Ascending aorta (tissue), 2 donors: ENCODE measurements at regions not wholly inside any gene's neighbourhood (a gene's known extent, or its start where the extent isn't known, plus 50 kb on each side); places are given as distances from the start of the nearest gene placed in this dataset.

ENCODE experiments used
- DNase-seq, 2 donors: peaks; one replicate each; pipeline ENCODE4 v3.0.0-alpha.2; 2019; ENCODE audit warnings: low spot score in 2 of 2
- H3K27ac ChIP-seq, 2 donors: fragments of 200-600 bp; sonication (generic); one replicate each; pipeline ENCODE4 v1.5.1; 2016 to 2017; ENCODE audit warnings: mild to moderate bottlenecking in 1 of 2
- H3K27me3 ChIP-seq: fragments of 200-600 bp; sonication (generic); one replicate; pipeline ENCODE4 v1.5.1; 2017
- H3K36me3 ChIP-seq, 2 donors: fragments of 200-600 bp; sonication (generic); one replicate each; pipeline ENCODE4 v1.5.1; 2016
- H3K4me1 ChIP-seq, 2 donors: fragments of 200-600 bp; sonication (generic); one replicate each; pipeline ENCODE4 v1.5.1; 2016 to 2017; ENCODE audit warnings: mild to moderate bottlenecking in 1 of 2
- H3K4me3 ChIP-seq, 2 donors: fragments of 200-600 bp; sonication (generic); one replicate each; pipeline ENCODE4 v1.5.1; 2016 to 2017; ENCODE audit warnings: mild to moderate bottlenecking in 1 of 2
- H3K9me3 ChIP-seq, 2 donors: fragments of 200-600 bp; sonication (generic); one replicate each; pipeline ENCODE4 v1.5.1; 2016
- intact Hi-C: fragments of 100-400 bp; cut with DNase I; formaldehyde crosslinking; loops from one replicate; pipeline ENCODE4 v1.15.1; 2023
- TF ChIP-seq, protein P1 (sequence below), 3 experiments: fragments of 200-600 bp in 2 of 3; fragments of 450-650 bp in 1 of 3; sonication (generic) in 2 of 3; IDR thresholded peaks; one replicate each; pipeline ENCODE4 v1.5.1; 2016 to 2019; ENCODE audit warnings: antibody characterized with exemption in 3 of 3, mild to moderate bottlenecking in 1 of 3, moderate library complexity in 1 of 3

DNA sequence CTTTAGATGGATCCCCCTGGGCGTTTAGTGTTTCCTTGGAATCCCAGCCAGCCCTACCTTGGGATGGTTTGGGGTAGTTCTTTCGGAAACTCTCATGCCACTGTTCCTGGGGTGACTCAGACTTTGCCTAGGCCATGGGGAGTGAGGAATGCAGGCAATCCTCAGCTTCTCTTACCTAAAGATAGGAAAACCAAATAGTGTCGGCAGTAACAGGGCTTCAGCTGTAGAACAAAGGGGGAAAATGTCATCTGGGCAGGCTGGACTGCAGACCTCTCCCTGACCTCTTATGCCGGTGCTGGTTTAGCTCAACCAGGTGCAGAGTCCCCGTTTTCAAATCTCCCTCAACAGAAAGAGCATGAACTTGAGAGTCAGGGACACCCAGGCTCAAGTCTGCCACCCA, 252.1 kb downstream of the TSN start:
- no peak for DNase-seq
- intact Hi-C loops, result no loop called here

DNA sequence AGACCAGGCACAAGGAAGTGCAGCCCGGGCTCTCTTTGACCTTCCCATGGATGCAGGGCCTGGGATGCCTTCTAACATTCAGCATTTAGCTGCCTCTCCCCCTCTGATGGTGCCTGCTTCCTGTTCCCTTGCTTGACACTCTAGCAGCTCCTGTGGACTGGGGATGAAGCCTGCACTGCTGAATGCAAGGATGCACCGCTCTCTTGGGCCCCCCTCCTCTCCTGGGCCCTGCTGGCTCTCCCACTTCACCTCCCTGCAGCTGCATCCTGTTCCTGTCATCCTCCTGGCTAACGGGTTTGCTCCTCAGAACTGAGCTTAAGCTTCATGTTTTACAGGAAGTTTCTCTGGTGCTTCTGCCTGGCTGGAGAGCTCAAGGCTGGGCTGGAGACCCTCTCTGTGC, 254.1 kb downstream of the TSN start:
- no peaks in the 10 kb centered on the region for H3K4me1 ChIP-seq
- intact Hi-C loops, result no loop called here
- TF ChIP-seq, protein P1, sequence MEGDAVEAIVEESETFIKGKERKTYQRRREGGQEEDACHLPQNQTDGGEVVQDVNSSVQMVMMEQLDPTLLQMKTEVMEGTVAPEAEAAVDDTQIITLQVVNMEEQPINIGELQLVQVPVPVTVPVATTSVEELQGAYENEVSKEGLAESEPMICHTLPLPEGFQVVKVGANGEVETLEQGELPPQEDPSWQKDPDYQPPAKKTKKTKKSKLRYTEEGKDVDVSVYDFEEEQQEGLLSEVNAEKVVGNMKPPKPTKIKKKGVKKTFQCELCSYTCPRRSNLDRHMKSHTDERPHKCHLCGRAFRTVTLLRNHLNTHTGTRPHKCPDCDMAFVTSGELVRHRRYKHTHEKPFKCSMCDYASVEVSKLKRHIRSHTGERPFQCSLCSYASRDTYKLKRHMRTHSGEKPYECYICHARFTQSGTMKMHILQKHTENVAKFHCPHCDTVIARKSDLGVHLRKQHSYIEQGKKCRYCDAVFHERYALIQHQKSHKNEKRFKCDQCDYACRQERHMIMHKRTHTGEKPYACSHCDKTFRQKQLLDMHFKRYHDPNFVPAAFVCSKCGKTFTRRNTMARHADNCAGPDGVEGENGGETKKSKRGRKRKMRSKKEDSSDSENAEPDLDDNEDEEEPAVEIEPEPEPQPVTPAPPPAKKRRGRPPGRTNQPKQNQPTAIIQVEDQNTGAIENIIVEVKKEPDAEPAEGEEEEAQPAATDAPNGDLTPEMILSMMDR (IDR thresholded peaks at IDR 0.05), result no peak

More for the DNA sequence above, 252.1 kb downstream of the TSN start:
- Histone ChIP-seq H3K9me3 (no peaks in the 10 kb centered on the region), H3K4me3 (no peak overlapping the region), H3K36me3 (no peaks in the 10 kb centered on the region), H3K4me1 (no peaks in the 10 kb centered on the region), H3K27ac (no peak overlapping the region), H3K27me3 (no peaks in the 10 kb centered on the region)
- TF ChIP-seq, protein P1 (IDR thresholded peaks at IDR 0.05), result no peak

DNA sequence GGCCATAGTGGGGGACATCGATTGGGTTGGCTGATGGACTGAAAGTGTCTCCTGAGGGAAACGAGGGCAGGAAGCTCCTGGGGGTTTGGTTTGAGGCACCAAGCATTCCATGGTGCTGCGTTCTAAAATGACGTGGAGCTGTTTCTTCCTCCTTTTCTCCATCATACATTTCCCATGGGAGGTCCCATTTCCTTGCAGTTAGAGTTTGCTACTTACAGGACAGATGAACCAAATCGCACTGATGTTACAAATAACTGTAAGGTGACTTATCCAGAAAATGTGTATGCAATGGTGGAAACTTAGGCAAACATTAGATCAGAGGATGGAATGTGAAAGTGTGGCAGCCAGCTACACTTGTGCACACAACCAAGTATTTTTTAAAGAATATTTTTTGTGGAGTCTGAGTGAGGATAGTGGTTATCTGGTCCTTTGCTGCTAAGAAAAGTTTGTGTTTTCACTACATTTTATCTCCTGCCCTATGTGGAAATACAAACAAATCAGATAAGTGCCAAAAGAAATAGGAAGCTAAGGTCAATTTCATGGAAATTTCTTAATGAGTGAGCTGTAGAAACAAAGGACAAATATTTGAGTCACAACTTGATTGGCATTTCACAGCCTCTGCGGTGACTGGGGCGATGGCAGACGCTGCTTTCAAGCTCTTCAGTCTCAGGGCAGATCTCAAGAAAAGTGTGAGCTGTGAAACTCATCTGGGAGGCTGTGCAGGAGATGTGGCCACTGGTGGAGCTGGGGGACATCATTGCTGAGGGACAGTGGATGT, 256.2 kb downstream of the TSN start:
- DNase-seq, result no peak
- Histone ChIP-seq H3K4me1 (no peaks in the 10 kb centered on the region), H3K36me3 (no peaks in the 10 kb centered on the region), H3K9me3 (no peaks in the 10 kb centered on the region), H3K27me3 (no peaks in the 10 kb centered on the region), H3K27ac (no peak overlapping the region), H3K4me3 (no peak overlapping the region)
- intact Hi-C loops, result no loop called here
- TF ChIP-seq, protein P1 (IDR thresholded peaks at IDR 0.05), result no peak

More for the DNA sequence above, 254.1 kb downstream of the TSN start:
- Histone ChIP-seq H3K36me3 (no peaks in the 10 kb centered on the region), H3K4me3 (no peak overlapping the region), H3K27me3 (no peaks in the 10 kb centered on the region), H3K9me3 (no peaks in the 10 kb centered on the region), H3K27ac (no peak overlapping the region)
- no peak for DNase-seq

DNA sequence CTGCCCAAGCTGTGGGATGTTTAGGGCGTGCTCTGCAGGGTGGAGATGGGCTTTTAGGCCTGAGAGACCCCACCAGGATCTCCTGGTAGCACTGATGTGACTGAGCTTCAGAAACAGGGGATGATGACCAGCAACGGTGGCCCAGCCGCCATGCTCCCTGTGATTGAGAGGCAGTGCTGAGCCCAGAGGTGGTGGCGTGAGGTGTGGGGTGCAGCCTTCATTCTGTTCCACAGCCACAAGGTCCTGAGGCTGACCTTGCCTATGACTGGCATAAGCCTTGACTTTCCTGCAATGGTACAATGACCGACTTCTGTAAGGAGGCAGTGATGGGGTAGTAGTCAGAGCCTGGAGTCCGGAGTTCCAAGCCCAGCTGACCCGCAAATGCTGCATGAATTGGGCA, 263.3 kb downstream of the TSN start:
- Histone ChIP-seq H3K4me3 (no peak overlapping the region), H3K9me3 (no peaks in the 10 kb centered on the region), H3K27me3 (no peaks in the 10 kb centered on the region), H3K4me1 (no peaks in the 10 kb centered on the region), H3K36me3 (no peaks in the 10 kb centered on the region), H3K27ac (no peak overlapping the region)
- intact Hi-C loops, result no loop called here
- no peak for DNase-seq
- TF ChIP-seq, protein P1 (IDR thresholded peaks at IDR 0.05), result no peak

DNA sequence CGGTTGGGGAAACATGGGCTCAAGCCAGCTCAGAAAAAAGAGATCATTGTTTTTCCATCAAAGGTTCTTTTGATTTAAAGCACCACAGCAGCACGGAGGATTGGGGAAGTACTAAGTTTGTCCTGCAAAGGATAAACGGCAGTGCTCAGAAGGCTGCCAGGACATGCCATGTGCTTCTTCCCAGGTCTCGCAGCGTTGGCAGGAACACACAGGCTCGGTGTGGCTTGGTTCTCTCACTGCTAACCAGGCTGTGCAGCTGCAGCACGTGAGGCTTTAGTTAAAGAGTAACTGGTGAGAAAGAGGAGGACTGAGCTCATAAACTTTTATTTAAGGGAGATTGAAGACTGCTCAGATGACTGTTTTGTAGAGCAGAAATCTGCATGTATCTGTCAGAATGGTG, 264.3 kb downstream of the TSN start:
- H3K27ac ChIP-seq, result no peak overlapping the region
- no peaks in the 10 kb centered on the region for H3K27me3 ChIP-seq
- H3K4me3 ChIP-seq, result no peak overlapping the region
- H3K36me3 ChIP-seq, result no peaks in the 10 kb centered on the region
- H3K9me3 ChIP-seq, result no peaks in the 10 kb centered on the region
- no peak for DNase-seq
- no peaks in the 10 kb centered on the region for H3K4me1 ChIP-seq
- TF ChIP-seq, protein P1 (IDR thresholded peaks at IDR 0.05), result no peak
- intact Hi-C loops, result no loop called here
